ENCODE measurements at regions not wholly inside any gene's neighbourhood (a gene's known extent, or its start where the extent isn't known, plus 50 kb on each side); places are given as distances from the start of the nearest gene placed in this dataset.
"Not testable (repeated sequence)": the region's sequence is repeated elsewhere in the genome, so short reads cannot be mapped to it uniquely, and the experiment has no call there.

DNA sequence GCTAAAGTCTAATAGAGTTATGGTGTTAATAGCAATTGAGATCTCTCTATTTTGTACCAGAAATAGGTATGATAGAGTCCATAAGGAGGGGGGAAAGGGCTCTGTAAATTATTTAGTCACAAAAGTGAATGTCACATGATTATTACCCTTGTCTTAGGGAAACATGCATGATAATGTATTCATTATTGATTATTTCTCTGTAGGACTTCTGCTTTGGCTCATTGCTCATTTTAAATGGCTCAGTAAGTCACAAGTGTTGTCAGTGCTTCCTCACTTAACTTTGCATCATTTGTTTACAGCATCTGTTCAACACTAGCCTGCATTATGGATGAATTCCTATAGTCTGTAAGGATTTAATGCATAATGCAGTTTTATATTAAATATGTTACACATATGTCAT is 788.8 kb upstream of the EDIL3 start:
- no peak for DNase-seq

DNA sequence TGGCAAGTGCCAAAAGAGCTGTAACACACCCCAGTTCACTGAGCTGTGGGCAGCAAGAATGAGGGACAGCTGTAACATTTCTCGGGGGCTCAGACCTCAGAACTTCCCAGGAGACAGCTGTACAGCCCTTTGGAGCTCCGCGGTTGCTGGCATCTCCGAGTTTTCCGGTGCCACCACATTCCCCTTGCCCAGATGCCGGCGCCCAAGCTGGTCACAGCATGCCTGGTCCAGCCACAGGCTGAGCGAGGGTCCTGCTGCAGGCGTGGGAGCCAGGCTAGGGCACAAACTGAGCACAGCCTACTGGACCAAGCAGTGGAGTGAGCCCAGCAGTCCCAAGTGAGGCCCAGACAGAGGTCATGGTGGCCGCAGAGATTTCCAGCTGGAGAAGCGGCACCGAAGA is 797.7 kb upstream of the EDIL3 start:
- no peak for DNase-seq

DNA sequence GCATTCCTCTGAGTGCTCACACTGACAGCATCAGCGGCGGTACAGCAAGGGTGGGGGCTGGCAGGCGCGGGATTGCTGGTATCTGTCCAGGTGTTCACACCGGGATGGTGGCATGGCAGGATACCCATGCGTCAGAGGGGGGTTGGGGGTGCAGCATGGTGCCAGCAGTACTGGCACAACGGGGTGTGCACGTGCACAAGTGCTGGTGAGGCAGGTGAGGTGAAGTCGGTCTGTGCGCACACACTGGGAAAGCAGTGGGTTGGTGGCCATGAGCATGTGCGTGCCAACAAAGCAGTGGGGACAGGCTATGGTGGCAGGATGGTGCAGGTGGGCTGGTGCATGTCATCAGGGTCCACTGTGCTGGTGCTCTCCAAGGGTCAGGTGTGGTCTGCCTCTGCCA is 819.6 kb upstream of the EDIL3 start:
- DNase-seq: no peak

DNA sequence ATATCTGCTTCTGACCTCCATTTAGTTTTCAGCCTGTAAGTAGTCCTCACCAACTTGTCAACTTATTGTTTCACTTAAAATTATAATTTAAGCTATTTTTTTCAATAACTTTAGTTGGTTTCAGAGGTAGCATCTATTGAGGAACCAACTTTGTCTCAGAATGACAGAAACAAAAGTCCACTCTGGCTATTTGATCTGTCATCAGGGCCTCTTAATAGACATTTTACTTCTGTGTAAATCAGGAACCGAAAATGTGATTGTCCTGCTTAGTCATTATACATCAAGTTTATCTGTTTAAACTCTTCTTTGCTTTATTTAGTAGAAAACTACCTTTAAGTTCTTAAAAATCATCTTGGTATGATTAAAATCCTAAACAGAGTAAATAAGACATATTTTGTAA is 820.8 kb upstream of the EDIL3 start:
- DNase-seq: no peak

DNA sequence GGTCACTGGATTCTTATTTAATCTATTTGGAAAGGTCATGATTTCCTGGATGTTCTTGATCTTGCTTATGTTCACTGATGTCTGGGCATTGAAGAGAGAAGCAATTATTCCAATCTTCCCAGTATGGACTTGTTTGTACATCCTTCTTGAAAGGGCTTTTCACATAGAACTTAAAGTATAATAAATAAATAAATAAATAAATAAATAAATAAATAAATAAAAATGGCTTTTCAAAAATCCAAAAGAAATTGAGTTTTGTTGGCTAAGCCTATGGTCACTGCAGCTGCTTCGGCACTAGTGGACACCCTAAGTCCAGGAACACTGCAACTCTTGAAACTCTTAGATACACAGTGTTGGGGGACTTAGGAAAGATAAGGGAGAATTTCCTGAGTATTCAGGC is 840.7 kb upstream of the EDIL3 start:
- no peak for DNase-seq

DNA sequence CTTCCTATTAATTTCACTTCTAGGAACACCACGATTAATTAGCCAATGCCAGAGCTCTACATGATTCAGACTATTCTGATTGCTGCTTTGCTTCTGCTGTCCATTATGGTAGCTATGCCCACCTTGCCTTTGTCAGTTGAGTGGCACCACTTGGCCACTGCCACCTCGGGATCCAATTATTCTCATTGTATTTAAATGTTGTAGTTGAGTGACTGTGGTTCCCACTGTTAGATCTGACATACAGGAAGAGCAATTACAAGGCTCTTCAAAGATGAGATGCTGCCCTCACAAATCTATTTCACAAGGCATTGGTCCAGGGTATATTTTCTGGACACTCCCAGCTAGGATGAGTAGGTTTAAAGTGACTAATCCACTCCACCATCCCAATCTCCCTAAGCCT is 864.5 kb upstream of the EDIL3 start:
- no peak for DNase-seq

DNA sequence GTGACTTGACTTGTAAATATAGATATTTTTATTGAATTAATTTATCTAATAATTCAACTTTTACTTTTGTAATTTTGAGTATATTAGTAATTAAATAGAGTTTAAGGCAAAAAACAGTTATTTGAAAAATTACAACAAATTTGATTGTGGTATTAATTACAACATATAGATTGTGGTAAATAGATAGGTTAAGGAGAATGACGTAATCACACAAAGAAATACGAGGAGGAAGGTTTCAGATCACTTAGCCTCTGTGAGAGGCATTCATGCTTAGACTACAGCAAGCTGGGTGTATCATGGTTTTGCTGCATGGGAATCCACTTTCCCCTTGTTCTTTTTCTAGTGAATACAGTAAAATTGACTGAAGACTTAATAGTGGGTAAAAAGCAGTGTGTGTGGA is 878.4 kb upstream of the EDIL3 start:
- no peak for DNase-seq

DNA sequence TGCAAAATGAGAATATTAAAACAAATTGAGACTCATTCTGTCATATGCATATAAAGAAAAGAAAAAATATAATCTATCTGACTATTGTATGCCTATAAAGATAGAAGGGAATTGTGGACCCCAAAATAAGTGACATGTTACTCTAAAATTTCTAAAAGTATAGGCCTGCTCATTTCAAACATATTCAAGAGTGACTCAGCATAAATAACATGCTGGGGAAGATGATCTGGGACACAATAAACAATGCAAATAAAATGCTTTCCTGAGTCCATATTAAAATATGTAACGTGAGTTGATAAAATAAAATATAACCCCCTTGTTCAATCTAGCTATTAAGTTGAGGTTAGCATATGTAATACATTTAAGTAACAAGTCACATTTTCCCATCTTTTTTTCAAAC is 882.0 kb upstream of the EDIL3 start:
- no peak for DNase-seq

DNA sequence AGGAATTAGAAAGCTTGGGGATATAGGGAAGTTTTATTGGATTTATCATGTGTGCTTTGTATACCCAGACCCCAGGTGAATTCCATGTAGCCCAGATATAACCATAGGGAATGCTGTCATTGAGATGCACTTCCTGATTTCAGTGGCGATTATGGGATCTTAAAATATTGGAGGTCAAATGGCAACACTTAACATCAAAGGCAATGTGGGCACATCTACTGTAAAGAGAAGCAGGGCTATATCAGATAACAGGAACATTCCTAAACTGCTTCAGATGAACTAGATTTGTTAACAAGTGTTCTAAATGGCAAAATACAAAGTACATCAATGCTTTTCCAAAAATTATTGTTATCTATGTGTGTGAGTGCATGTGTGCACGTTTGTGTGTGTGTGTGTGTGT is 883.5 kb upstream of the EDIL3 start:
- no peak for DNase-seq

DNA sequence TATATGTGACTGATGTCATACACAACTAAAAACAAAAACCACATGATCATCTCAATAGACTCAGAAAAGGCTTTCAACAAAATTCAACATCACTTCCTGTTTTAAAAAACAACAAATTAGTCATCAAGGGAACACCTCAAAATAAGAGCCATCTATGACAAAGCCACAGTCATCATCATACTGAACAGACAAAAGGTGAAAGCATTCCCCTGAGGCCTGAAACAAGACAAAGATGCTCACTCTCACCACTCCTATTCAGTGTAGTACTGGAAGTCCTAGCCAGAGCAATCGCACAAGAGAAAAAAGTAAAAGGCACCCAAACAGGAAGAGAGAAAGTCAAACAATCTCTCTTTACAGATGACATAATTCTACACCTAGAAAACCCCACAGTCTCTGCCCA is 893.5 kb upstream of the EDIL3 start:
- no peak for DNase-seq

DNA sequence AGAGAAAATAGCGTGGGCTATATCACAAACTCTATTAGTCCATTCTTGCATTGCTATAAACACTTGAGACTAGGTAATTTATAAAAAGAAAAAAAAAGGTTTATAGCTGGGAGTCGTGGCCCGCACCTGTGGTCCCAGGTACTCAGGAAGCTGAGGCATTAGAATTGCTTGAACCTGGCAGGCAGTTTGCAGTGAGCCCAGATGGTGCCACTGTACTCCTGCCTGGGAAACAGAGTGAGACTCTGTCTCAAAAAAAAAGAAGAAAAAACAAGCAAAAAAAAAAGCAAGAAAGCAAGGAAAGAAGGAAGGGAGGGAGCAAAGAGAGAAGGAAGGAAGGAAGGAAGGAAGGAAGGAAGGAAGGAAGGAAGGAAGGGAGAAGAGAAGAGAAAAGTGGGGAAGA is 904.2 kb upstream of the EDIL3 start:
- no peak for DNase-seq

DNA sequence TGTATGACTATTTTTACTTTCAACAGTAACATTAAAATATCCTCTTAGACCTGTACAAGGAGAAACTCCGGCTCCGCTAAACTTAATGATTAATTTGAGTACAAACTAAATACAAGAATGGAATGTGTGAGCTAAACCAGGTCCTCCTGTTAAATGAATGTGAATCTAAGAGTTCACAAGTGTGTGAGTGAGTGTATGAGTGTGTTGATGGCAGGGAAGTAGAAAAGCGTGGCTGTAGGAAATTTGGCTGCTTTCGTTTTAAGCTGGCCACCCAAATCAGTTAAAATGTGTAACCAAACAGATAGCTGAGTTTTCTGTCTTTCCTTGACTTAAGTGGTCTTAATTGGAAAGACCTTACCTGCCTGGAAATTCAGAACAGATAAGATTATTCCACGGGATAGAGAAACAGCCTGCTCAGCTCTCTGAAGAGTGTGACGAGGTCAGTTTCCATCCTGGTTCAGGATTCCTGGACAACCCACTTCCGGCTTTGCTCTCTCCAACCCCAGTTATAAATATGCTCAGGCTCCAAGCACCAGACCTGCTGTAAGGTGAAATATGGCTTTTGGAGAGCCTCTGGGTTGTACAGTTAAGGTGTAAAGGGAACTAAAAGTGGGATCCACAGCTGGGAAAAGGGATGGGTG is 908.6 kb upstream of the EDIL3 start:
- DNase-seq: no peak

DNA sequence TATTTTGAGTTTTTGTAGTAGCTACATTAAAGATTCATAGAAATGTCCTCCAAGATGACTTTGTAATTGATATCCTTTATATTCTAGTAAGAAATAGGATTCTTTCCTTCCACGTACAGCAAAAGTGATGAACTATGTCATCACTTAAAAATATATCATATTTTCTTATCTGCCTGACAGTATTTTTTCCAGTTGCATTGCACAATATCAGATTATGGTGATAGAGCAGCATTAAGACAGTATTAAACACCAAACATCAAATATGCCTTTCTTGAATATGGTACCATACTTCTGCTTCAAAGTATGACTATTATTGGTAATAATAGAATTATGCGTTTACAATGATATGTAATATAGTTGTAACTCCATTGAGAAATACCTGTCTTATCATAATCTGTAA is 919.8 kb upstream of the EDIL3 start:
- DNase-seq: no peak

DNA sequence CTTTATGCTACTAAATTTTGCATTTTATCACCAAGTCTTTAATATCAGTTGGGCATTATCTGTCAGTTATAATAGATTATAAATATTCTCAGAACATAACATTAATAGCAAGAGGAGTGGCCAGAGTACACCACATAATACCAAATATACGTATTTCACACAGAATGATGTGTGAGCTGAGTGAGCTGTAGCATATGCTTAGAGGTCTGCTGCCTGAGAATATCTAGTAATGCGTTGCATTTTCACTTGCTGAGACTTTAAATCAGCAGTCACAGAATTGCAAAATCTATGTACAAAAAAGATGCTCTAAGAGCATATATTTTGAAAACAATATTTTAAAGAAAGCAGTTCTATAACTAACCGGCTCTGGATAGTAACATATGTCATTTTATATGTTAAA is 921.1 kb upstream of the EDIL3 start:
- no peak for DNase-seq

DNA sequence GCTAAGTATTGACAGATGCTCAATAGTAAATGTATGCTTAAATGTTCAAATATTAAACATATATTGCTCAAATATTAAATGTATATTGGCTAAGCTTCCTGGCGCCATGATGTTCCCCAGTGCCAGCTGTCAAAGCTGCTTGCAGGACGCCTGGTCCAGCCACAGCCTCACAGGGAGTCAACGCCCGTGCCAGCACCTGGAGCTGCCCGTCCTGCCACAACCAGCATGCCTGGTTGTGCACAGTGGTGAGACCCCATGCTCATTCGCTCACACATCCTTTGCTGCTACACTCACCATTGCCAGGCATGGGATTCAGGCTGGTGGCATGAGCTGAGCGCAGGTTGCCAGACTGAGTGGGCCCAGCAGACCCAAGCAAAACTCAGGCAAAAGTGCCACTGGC is 926.9 kb upstream of the EDIL3 start:
- DNase-seq: no peak

DNA sequence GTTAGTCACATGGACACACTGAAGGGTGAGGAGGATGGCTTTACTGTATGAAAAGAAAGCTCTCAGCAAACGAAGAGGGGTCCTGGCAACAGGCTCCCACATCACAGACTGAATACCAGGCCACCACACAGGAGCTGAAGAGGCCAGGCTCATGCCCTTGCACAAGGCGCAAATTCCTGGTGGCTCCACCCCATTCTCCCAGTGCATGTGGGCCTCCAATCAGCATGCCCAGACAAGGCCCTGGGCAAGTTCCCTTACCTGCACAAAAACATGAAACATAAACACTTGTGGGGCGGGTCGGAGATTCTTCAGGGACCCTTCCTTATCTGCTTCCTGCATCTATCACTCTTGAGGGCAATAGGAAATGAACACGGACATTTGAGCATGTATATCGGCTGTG is 935.8 kb upstream of the EDIL3 start:
- DNase-seq: no peak

DNA sequence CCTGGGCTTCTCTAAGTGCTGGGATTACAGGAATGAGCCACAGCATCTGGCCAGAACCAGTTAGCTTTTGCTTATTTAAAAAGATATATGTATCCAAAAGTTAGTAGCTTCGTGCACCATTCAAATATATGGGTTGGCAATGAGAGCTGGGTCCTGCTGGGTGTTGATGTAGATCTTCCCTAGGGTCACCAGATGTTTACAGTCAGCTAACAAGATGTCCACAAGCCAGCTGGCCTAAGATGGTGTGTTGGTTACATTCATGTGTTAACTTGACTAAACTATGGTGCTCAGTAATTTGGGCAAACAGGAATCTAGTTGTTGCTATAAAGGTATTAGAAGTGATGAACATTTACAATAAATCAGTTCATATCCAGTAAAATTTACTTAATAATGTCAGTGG is 948.6 kb upstream of the EDIL3 start:
- no peak for DNase-seq

DNA sequence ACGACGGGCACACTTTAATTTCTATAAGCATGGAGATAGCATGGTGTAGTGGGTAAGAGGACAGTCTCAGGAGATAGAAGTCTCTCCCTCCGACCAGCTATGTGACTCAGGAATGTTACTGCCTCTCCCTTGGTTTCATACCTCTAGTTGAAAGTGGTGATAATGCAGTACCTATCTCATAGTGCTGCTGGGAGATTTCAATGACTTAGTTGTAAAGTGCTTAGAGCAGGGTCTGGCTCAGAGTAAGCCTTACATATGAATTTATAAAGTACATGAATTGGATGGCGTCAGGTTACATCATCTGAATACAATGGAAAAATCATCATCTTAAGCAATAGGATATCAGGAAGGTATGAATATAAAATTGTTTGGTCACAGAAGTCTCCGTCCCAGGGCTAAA is 952.8 kb upstream of the EDIL3 start:
- DNase-seq: no peak

DNA sequence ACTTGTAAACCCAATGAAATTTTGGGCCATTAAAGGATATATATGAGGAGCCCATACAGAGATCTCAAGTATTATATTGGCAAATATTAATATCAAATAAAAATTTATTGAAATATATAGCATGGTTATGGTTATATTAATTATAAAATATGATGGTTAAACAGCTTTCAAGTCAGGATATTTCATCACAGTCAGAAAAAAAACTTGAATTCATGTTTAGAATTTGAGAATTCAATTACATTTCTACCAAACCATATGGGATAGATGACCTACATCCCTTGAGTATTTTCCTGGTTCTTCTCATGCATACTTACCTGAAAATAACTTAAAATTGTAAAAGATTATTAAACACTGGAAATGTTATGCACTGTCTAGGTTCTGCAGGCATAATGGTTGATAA is 956.1 kb upstream of the EDIL3 start:
- no peak for DNase-seq

DNA sequence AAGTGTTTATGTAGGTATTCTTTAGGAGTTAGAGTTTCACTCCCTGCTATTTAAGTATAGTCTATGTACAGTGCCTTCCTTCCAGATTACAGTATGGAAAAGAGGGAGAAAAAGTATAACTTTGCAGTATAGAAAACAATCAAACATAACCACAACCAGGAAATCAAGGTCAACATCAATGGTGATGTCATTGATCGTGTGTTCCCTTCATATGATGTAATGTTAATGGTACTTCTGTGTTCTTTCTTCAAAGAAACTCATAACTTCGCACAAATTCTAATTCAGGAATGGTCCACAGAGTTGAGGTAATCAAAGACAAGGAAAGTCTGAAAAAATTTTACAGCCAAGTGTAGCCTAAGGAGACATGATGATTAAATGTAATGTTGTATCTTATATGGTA is 961.1 kb upstream of the EDIL3 start:
- DNase-seq: no peak

DNA sequence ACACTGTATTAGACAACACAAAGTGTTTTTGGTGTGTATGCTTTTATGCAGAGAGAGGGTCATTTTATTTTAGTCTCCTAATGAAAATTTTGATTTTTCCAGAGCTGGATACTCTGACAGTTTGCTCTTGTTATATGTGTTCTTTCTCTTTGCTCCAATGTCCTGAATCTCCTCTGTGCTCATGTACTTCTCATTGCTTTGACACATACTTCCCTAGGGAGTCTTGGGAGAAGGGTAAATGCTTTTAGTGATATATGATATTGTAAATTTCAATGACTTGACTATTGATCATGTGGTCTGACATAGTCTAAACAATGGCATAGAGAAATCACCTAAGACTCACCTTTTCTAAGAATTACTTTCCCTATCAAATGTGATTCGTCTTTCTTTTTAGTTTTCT is 972.6 kb upstream of the EDIL3 start:
- no peak for DNase-seq

DNA sequence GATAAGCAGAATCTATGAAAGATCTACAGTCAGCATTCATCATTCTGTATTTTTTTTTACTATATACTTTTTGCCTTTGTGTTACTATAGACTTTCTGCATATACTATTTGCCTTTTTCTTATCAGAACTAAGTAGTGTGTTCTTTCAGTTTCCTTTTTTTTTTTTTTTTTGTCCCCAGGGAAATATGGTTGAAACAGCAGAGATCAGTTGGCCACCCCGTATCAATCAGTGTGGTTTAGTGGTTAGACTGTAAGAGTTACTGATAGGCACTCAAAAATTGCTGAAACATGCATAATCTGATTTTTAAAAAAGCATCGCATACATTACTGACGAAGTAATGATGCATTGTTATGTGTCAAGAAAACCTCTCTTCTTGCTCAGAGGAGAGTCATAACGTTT is 990.8 kb upstream of the EDIL3 start:
- DNase-seq: peak; percentile 28

DNA sequence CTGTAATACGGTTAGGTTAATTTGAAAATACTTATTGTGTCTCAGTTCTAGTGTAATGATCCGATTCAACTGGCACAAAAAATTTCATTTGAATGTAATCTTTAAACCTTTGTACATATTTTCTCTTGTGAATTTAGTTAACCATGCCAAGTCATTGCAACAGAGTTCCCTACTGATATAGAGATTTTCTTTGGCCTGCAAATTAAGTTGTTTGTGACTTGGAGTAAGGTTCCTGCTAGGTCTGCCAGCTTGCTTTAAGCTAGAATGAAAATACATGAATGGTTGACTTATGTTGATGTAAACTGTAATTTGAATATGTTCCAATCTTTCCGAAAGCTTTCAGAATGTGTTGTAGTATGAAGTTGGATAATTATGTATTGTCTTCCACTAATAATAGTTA is 1004.1 kb upstream of the EDIL3 start:
- no peak for DNase-seq

DNA sequence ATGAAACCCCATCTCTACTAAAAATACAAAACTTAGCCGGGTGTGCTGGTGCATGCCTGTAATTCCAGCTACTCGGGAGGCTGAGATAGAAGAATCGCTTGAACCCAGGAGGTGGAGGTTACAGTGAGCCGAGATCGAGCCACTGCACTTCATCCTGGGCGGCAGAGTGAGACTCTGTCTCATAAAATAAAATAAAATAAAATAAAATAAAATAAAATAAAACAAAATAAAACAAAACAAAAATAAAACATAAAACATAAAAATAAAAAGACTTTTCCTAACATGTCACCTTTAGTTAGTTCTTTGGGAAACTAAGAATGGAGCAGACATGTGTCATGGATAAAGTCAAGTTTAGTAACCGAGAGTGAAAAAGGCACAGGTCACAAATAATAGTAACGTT is 1007.6 kb upstream of the EDIL3 start:
- DNase-seq: not testable (repeated sequence)

DNA sequence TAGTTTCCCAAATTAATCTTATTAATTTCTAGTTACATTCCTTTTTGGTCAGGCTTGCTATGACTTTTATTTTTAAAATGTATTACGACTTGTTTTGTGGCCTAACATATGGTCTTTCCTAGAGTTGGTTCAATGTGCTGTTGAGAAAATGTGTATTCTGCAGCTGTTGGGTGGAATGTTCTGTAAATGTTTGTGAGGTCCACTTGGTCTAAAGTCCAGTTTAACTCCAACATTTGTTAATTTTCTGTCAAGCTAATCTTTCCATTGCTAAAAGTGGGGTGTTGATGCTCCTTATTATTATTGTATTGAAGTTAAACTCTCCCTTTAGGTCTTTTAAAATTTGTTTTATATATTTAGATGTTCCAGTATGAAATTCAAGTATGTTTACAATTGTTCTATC is 1010.8 kb upstream of the EDIL3 start:
- no peak for DNase-seq

DNA sequence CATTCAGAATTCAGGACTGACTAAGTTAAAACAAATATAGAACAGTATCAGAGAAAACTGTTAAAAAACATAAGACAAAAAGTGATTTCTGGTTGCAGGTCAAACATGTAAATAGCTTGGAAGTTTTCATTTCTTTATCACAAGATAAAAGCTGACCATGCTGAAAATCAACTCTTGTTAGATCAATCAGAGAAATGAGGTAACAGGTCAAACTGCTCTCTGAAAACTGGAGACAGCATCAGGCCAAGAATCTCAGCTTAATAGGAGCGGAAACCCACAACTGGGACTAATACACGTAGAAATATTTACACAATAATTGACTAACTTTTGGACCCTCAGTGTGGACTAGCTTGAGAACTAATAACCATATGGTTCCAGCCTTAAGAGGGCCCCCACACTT is 1012.8 kb upstream of the EDIL3 start:
- no peak for DNase-seq

All from retina (tissue), 1 donor.